Prostate gland (tissue), 2 donors: ENCODE measurements at regions not wholly inside any gene's neighbourhood (a gene's known extent, or its start where the extent isn't known, plus 50 kb on each side); places are given as distances from the start of the nearest gene placed in this dataset.

Experiments
- CTCF ChIP-seq, 4 experiments: fragments of 200-600 bp in 2 of 4; fragments of 450-650 bp in 2 of 4; sonication (generic) in 2 of 4; IDR thresholded peaks; 1 replicate in 3 of 4; 2 replicates in 1 of 4; pipeline ENCODE4 v1.5.1; 2016 to 2019; ENCODE audit warnings: antibody characterized with exemption in 4 of 4, mild to moderate bottlenecking in 2 of 4, moderate library complexity in 2 of 4
- POLR2AphosphoS5 ChIP-seq: sonication (generic); formaldehyde crosslinking; IDR thresholded peaks from one replicate; pipeline ENCODE4 v1.6.1; 2017; ENCODE audit warnings: antibody characterized with exemption

GRCh38 chr17:36722121-36722902 is 120.9 kb downstream of the MRM1 start:
- TF ChIP-seq CTCF (IDR thresholded peaks at IDR 0.05) (no peak), POLR2AphosphoS5 (no peak)
